PC-3 (cell line): ENCODE measurements at regions not wholly inside any gene's neighbourhood (a gene's known extent, or its start where the extent isn't known, plus 50 kb on each side); places are given as distances from the start of the nearest gene placed in this dataset.

Experiments used
- ATAC-seq: fragments of 200-7000 bp; cut with Tn5 transposase; 2 replicates; pipeline ENCODE4 v1.9.1; 2020; ENCODE audit warnings: mild to moderate bottlenecking, moderate library complexity
- BruUV-seq: library from RNA; stranded (reverse); fragments of 400-500 nt; replicated peaks from 2 replicates; lab custom pipeline; 2021; lab: Mats Ljungman, UMichigan
- CTCF ChIA-PET: fragments of 300-600 bp; sonication (Branson Sonifier 250); formaldehyde crosslinking; loops from one replicate; lab custom pipeline; 2022; ENCODE audit warnings: antibody characterized with exemption; lab: Charles Lee
- POLR2A ChIA-PET: fragments of 300-600 bp; sonication (Branson Sonifier 250); formaldehyde crosslinking; loops from one replicate; lab custom pipeline; 2022; ENCODE audit warnings: antibody characterized with exemption; ENCODE audit not compliant: unreplicated experiment; lab: Charles Lee
- DNase-seq: peaks from one replicate; pipeline ENCODE4 v3.0.0-alpha.2; 2015
- H2AFZ ChIP-seq: fragments of 300-600 bp; sonication (generic); 2 replicates; pipeline ENCODE4 v1.6.0; 2016; ENCODE audit warnings: antibody characterized with exemption, low read length
- H3F3A ChIP-seq: fragments of 300-600 bp; sonication (generic); one replicate; pipeline ENCODE4 v1.6.0; 2017; ENCODE audit warnings: antibody characterized with exemption, low read length, control low read depth, mild to moderate bottlenecking; ENCODE audit not compliant: unreplicated experiment
- H3K27ac ChIP-seq: fragments of 300-600 bp; sonication (generic); 2 replicates; pipeline ENCODE4 v1.5.1; 2016; ENCODE audit warnings: mild to moderate bottlenecking, low read length
- H3K27me3 ChIP-seq: fragments of 300-600 bp; sonication (generic); 2 replicates; pipeline ENCODE4 v1.6.1; 2016; ENCODE audit warnings: low read length, mixed read lengths
- H3K36me3 ChIP-seq: fragments of 300-600 bp; sonication (generic); 2 replicates; pipeline ENCODE4 v1.6.1; 2016; ENCODE audit warnings: low read depth, mixed run types, low read length, mixed read lengths
- H3K4me1 ChIP-seq: fragments of 300-600 bp; sonication (generic); 2 replicates; pipeline ENCODE4 v1.5.1; 2016; ENCODE audit warnings: low read length; ENCODE audit not compliant: insufficient read depth
- H3K4me2 ChIP-seq: fragments of 300-600 bp; sonication (generic); 2 replicates; pipeline ENCODE4 v1.6.0; 2016; ENCODE audit warnings: low read length
- H3K4me3 ChIP-seq: fragments of 300-600 bp; sonication (generic); 2 replicates; pipeline ENCODE4 v1.5.1; 2016; ENCODE audit warnings: mild to moderate bottlenecking, low read length, mixed read lengths
- H3K79me2 ChIP-seq: fragments of 300-600 bp; sonication (generic); 2 replicates; pipeline ENCODE4 v1.6.1; 2017; ENCODE audit warnings: low read length, mixed read lengths
- H3K9ac ChIP-seq: fragments of 300-600 bp; sonication (generic); 2 replicates; pipeline ENCODE4 v1.6.0; 2016; ENCODE audit warnings: mild to moderate bottlenecking, low read length
- H3K9me2 ChIP-seq: fragments of 300-600 bp; sonication (generic); replicated peaks from 2 replicates; pipeline ENCODE4 v1.6.1; 2016; ENCODE audit warnings: mixed run types, low read length, mixed read lengths
- H3K9me3 ChIP-seq: fragments of 300-600 bp; sonication (generic); 2 replicates; pipeline ENCODE4 v1.6.1; 2016; ENCODE audit warnings: low read length, mixed read lengths
- H4K20me1 ChIP-seq: fragments of 300-600 bp; sonication (generic); 2 replicates; pipeline ENCODE4 v1.6.1; 2016; ENCODE audit warnings: low read length, mixed read lengths
- EZH2 ChIP-seq: fragments of 300-600 bp; sonication (generic); IDR thresholded peaks from one replicate; pipeline ENCODE4 v1.6.1; 2017; ENCODE audit warnings: antibody characterized with exemption, mild to moderate bottlenecking, low read length; ENCODE audit not compliant: unreplicated experiment
- EZH2phosphoT487 ChIP-seq: fragments of 300-600 bp; sonication (generic); IDR thresholded peaks from 2 replicates; pipeline ENCODE4 v1.6.1; 2018; ENCODE audit warnings: mild to moderate bottlenecking, antibody characterized with exemption, low read length, borderline replicate concordance
- intact Hi-C: fragments of 100-400 bp; cut with micrococcal nuclease; formaldehyde crosslinking; loops from 2 replicates; pipeline ENCODE4 v1.9.0; 2023
- TF ChIP-seq, protein P1 (sequence below): fragments of 300-600 bp; sonication (generic); conservative IDR thresholded peaks from 2 replicates; pipeline ENCODE4 v1.5.1; 2017; ENCODE audit warnings: antibody characterized with exemption, low read depth, mild to moderate bottlenecking, low read length

DNA sequence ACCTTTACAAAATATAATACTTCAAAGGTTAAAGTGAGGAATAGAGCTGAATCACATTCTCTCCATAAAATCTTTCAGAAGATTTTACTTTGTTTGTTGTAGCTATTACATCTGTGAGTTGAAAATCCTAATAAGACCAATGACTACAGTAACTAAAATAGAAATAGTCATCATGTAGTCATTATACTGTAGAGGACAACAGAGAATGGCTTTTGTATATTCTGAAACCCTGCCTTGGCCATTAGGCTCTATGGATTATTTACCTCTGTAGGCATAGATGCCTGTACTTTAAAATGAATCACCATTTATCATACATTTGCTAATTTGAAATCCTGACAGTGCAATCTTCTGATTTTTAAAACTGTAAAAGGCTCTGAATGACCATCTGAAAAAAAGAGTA is 923.0 kb downstream of the REEP3 start:
- Histone ChIP-seq H3K36me3 (no peaks in the 10 kb centered on the region), H2AFZ (no peak overlapping the region), H3K4me1 (no peaks in the 10 kb centered on the region), H3K27ac (peak overlapping the region; percentile 13), H3K27me3 (no peaks in the 10 kb centered on the region), H3K4me2 (no peak overlapping the region), H3F3A (no peaks in the 10 kb centered on the region), H3K9ac (no peak overlapping the region), H3K9me2 (no peaks in the 10 kb centered on the region), H3K9me3 (no peaks in the 10 kb centered on the region), H3K4me3 (no peak overlapping the region), H3K79me2 (no peaks in the 10 kb centered on the region), H4K20me1 (no peaks in the 10 kb centered on the region)
- DNase-seq, result peak; percentile 54
- POLR2A ChIA-PET, result interaction anchor here (0.5 kb wide), 1 partner anchor 71 kb away, joined by 4 read pairs; no protein-coding TSS in a partner anchor
- TF ChIP-seq EZH2phosphoT487 (no peak), EZH2 (no peak)
- TF ChIP-seq, protein P1, sequence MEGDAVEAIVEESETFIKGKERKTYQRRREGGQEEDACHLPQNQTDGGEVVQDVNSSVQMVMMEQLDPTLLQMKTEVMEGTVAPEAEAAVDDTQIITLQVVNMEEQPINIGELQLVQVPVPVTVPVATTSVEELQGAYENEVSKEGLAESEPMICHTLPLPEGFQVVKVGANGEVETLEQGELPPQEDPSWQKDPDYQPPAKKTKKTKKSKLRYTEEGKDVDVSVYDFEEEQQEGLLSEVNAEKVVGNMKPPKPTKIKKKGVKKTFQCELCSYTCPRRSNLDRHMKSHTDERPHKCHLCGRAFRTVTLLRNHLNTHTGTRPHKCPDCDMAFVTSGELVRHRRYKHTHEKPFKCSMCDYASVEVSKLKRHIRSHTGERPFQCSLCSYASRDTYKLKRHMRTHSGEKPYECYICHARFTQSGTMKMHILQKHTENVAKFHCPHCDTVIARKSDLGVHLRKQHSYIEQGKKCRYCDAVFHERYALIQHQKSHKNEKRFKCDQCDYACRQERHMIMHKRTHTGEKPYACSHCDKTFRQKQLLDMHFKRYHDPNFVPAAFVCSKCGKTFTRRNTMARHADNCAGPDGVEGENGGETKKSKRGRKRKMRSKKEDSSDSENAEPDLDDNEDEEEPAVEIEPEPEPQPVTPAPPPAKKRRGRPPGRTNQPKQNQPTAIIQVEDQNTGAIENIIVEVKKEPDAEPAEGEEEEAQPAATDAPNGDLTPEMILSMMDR, result no peak
- peak; percentile 98 for ATAC-seq
- no TSS peak for BruUV-seq
- intact Hi-C loops, result loop anchor here (1.0 kb wide), 1 partner anchor 61 kb away; no protein-coding TSS in a partner anchor
- CTCF ChIA-PET, result no interaction called here

GRCh38 chr10:64444564-64444963 is 923.4 kb downstream of the REEP3 start:
- H3K4me1 ChIP-seq, result 0 out of 2 replicates have a peak, but pooled peaks cover 3% of the 10 kb centered on the region
- H2AFZ ChIP-seq, result no peak overlapping the region
- H4K20me1 ChIP-seq, result no peaks in the 10 kb centered on the region
- H3K4me2 ChIP-seq, result no peak overlapping the region
- POLR2A ChIA-PET, result no interaction called here
- TF ChIP-seq EZH2phosphoT487, result no peak
- TF ChIP-seq EZH2, result no peak
- TF ChIP-seq, protein P1, result no peak
- peak overlapping the region; percentile 13 for H3K27ac ChIP-seq
- ATAC-seq (peak; percentile 43), DNase-seq (no peak)
- CTCF ChIA-PET, result no interaction called here
- intact Hi-C loops, result loop anchor here (1.0 kb wide), 1 partner anchor 61 kb away; no protein-coding TSS in a partner anchor
- no peak overlapping the region for H3K9ac ChIP-seq
- H3K9me2 ChIP-seq, result no peaks in the 10 kb centered on the region
- BruUV-seq, result no TSS peak
- no peaks in the 10 kb centered on the region for H3K79me2 ChIP-seq
- no peaks in the 10 kb centered on the region for H3F3A ChIP-seq
- H3K4me3 ChIP-seq, result no peak overlapping the region
- H3K9me3 ChIP-seq, result no peaks in the 10 kb centered on the region
- H3K27me3 ChIP-seq, result no peaks in the 10 kb centered on the region
- H3K36me3 ChIP-seq, result no peaks in the 10 kb centered on the region

DNA sequence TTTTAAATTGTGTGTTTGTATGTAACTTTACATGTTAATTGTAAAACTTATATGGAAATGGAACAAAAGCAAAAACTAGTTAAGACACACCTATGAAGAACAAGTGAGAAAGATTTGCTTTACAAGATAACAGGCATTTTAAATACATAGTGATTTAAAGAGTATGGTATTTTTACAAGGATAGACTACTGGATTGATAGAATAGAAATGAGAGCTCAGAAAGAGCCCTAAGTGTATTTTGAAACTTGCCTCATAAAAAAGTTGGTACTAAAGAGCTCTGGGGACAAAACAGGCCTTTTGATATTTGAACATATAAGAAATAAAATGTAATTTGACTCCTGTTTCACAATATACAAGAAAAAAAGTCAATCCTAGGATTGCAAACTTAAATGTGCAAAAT is 928.4 kb downstream of the REEP3 start:
- POLR2A ChIA-PET, result no interaction called here
- H3K4me1 ChIP-seq, result 0 out of 2 replicates have a peak, but pooled peaks cover 3% of the 10 kb centered on the region
- no peak for TF ChIP-seq EZH2phosphoT487
- TF ChIP-seq, protein P1, result no peak
- no peaks in the 10 kb centered on the region for H3F3A ChIP-seq
- H2AFZ ChIP-seq, result no peak overlapping the region
- CTCF ChIA-PET, result interaction anchor here (0.6 to 1.6 kb wide), 2 partner anchors 19 to 65 kb away, joined by 3 read pairs; no protein-coding TSS in a partner anchor
- peak; percentile 30 for DNase-seq
- intact Hi-C loops, result loop anchor here (2.0 kb wide), 1 partner anchor 55 kb away; no protein-coding TSS in a partner anchor
- no peak overlapping the region for H3K27ac ChIP-seq
- no TSS peak for BruUV-seq
- H3K9ac ChIP-seq, result no peak overlapping the region
- no peaks in the 10 kb centered on the region for H3K36me3 ChIP-seq
- H3K27me3 ChIP-seq, result no peaks in the 10 kb centered on the region
- 0 out of 2 replicates have a peak, but pooled peaks cover 4% of the 10 kb centered on the region for H3K9me3 ChIP-seq
- no peaks in the 10 kb centered on the region for H4K20me1 ChIP-seq
- H3K79me2 ChIP-seq, result no peaks in the 10 kb centered on the region
- H3K4me3 ChIP-seq, result no peak overlapping the region
- H3K9me2 ChIP-seq, result no peaks in the 10 kb centered on the region
- H3K4me2 ChIP-seq, result no peak overlapping the region
- ATAC-seq, result peak; percentile 92
